Endothelial cell of umbilical vein (primary cell): ENCODE measurements at regions not wholly inside any gene's neighbourhood (a gene's known extent, or its start where the extent isn't known, plus 50 kb on each side); places are given as distances from the start of the nearest gene placed in this dataset.

Experiments
- BruUV-seq: library from RNA; stranded (reverse); fragments of 400-500 nt; replicated peaks from 2 replicates; lab custom pipeline; 2021; lab: Mats Ljungman, UMichigan
- CTCF ChIA-PET: fragments of 300-600, 350-600 bp; sonication (Branson Sonifier 250); formaldehyde crosslinking; loops from one replicate; lab custom pipeline; 2021; ENCODE audit warnings: antibody characterized with exemption, inconsistent platforms; lab: Charles Lee
- POLR2A ChIA-PET: fragments of 300-600, 350-600 bp; sonication (Branson Sonifier 250); formaldehyde crosslinking; loops from one replicate; lab custom pipeline; 2021; ENCODE audit warnings: antibody characterized with exemption, inconsistent platforms; lab: Charles Lee
- DNase-seq: peaks from one replicate; pipeline ENCODE4 v3.0.0-alpha.2; 2011; ENCODE audit warnings: low read depth, low spot score
- FAIRE-seq: peaks from 2 replicates; lab custom pipeline; 2011; peaks lifted over from hg19 to GRCh38; lab: Jason Lieb, UNC
- H2AFZ ChIP-seq: 2 replicates; pipeline ENCODE4 v1.6.0; 2012; ENCODE audit warnings: low read depth, low read length, control low read depth, inconsistent platforms
- H3K27ac ChIP-seq: 2 replicates; pipeline ENCODE4 v1.5.1; 2011; ENCODE audit warnings: low read depth, mild to moderate bottlenecking, control low read depth, low read length, moderate library complexity; ENCODE audit not compliant: insufficient read depth
- H3K27me3 ChIP-seq, 2 experiments: 2 replicates each; pipeline versions ENCODE4 v1.6.0 to v1.6.1; 2011; ENCODE audit warnings: low read length in 2 of 2, mixed read lengths in 1 of 2; ENCODE audit not compliant: control insufficient read depth in 2 of 2, insufficient read depth in 2 of 2
- H3K36me3 ChIP-seq, 2 experiments: 2 replicates in 1 of 2; 3 replicates in 1 of 2; pipeline ENCODE4 v1.5.1; 2011; ENCODE audit warnings: low read length in 2 of 2, mild to moderate bottlenecking in 1 of 2, moderate library complexity in 1 of 2; ENCODE audit not compliant: control insufficient read depth in 2 of 2, insufficient read depth in 2 of 2; ENCODE audit errors: extremely low read depth in 1 of 2
- H3K4me1 ChIP-seq: 3 replicates; pipeline ENCODE4 v1.5.1; 2011; ENCODE audit warnings: mild to moderate bottlenecking, low read length; ENCODE audit not compliant: control insufficient read depth, insufficient read depth; ENCODE audit errors: extremely low read depth
- H3K4me2 ChIP-seq: 2 replicates; pipeline ENCODE4 v1.6.1; 2011; ENCODE audit warnings: low read length, control low read depth, mixed read lengths; ENCODE audit not compliant: insufficient read depth
- H3K4me3 ChIP-seq, 3 experiments: fragments of 200-600 bp in 1 of 3; sonication (generic), shearing (Covaris generic) in 1 of 3; replicated peaks in 1 of 3; 2 replicates each; pipeline ENCODE4 v1.5.1; 2011 to 2016; ENCODE audit warnings: control low read depth in 3 of 3, low read length in 3 of 3, mild to moderate bottlenecking in 2 of 3, inconsistent platforms in 1 of 3, low read depth in 1 of 3, moderate library complexity in 1 of 3; ENCODE audit not compliant: insufficient read depth in 1 of 3
- H3K79me2 ChIP-seq: 2 replicates; pipeline ENCODE4 v1.6.0; 2012; ENCODE audit warnings: low read length, inconsistent platforms; ENCODE audit not compliant: control insufficient read depth, insufficient read depth
- H3K9ac ChIP-seq: replicated peaks from 2 replicates; pipeline ENCODE3; 2011; ENCODE audit warnings: low read length, control low read depth; ENCODE audit not compliant: insufficient read depth; ENCODE audit errors: extremely low read depth
- H3K9me1 ChIP-seq: replicated peaks from 3 replicates; pipeline ENCODE4 v1.6.0; 2011; ENCODE audit warnings: mild to moderate bottlenecking, low read length; ENCODE audit not compliant: control insufficient read depth, insufficient read depth; ENCODE audit errors: extremely low read depth
- H3K9me3 ChIP-seq: replicated peaks from 2 replicates; pipeline ENCODE4 v1.5.1; 2012; ENCODE audit warnings: low read length, inconsistent platforms; ENCODE audit not compliant: control insufficient read depth, insufficient read depth
- H4K20me1 ChIP-seq: replicated peaks from 2 replicates; pipeline ENCODE3; 2011; ENCODE audit warnings: mild to moderate bottlenecking, low read length; ENCODE audit not compliant: control insufficient read depth, insufficient read depth; ENCODE audit errors: extremely low read depth
- CTCF ChIP-seq, 2 donors: IDR thresholded peaks; 1 replicate in 1 of 2; 2 replicates in 1 of 2; pipeline ENCODE4 v1.5.1; 2011; ENCODE audit warnings: low read length in 2 of 2, mild to moderate bottlenecking in 2 of 2, moderate library complexity in 2 of 2, control low read depth in 1 of 2, inconsistent platforms in 1 of 2, low read depth in 1 of 2; ENCODE audit not compliant: insufficient read depth in 1 of 2; ENCODE audit errors: extremely low read depth in 1 of 2
- EZH2 ChIP-seq: IDR thresholded peaks from 2 replicates; pipeline ENCODE4 v1.6.1; 2012; ENCODE audit warnings: borderline replicate concordance, low read depth, mild to moderate bottlenecking, moderate library complexity, low read length, inconsistent platforms; ENCODE audit not compliant: severe bottlenecking
- FOS ChIP-seq: IDR thresholded peaks from 2 replicates; pipeline ENCODE4 v1.6.1; 2011; ENCODE audit warnings: mild to moderate bottlenecking, low read length, moderate library complexity, borderline replicate concordance; ENCODE audit not compliant: insufficient read depth
- GATA2 ChIP-seq: IDR thresholded peaks from 2 replicates; pipeline ENCODE4 v1.7.0; 2011; ENCODE audit warnings: low read depth, mild to moderate bottlenecking, moderate library complexity, mixed read lengths, low read length; ENCODE audit not compliant: insufficient read length, insufficient read depth
- JUN ChIP-seq: IDR thresholded peaks from 2 replicates; pipeline ENCODE4 v1.6.1; 2011; ENCODE audit warnings: borderline replicate concordance, low read depth; ENCODE audit not compliant: insufficient read length, insufficient read depth
- MAX ChIP-seq: IDR thresholded peaks from 2 replicates; pipeline ENCODE4 v1.6.1; 2011; ENCODE audit not compliant: insufficient read depth, insufficient read length
- MYC ChIP-seq: IDR thresholded peaks from one replicate; pipeline ENCODE4 v1.6.1; 2011; ENCODE audit warnings: mild to moderate bottlenecking, low read depth, low read length
- POLR2A ChIP-seq: IDR thresholded peaks from 2 replicates; pipeline ENCODE4 v1.6.1; 2012; ENCODE audit warnings: low read depth, mild to moderate bottlenecking, control low read depth, low read length
- POLR2AphosphoS5 ChIP-seq: IDR thresholded peaks from 2 replicates; pipeline ENCODE4 v1.6.1; 2012; ENCODE audit warnings: low read depth, mild to moderate bottlenecking, control low read depth, low read length, moderate library complexity; ENCODE audit not compliant: insufficient read depth
- dilution Hi-C: fragments of 300-500 bp; cut with MboI; formaldehyde crosslinking; loops from one replicate; pipeline ENCODE4 v1.15.0; 2019; ENCODE audit warnings: low sequenced_read_pairs; ENCODE audit not compliant: extremely low pct_ligation_motif_present
- intact Hi-C: fragments of 100-400 bp; cut with micrococcal nuclease; formaldehyde crosslinking; loops from one replicate; pipeline ENCODE4 v1.10.0; 2022

- H3K4me1 ChIP-seq, result no peaks in the 10 kb centered on the region
- no peak overlapping the region for H3K4me3 ChIP-seq
- no peaks in the 10 kb centered on the region for H3K36me3 ChIP-seq
- BruUV-seq, result no TSS peak
- H3K79me2 ChIP-seq, result no peaks in the 10 kb centered on the region
- no peak for DNase-seq
- dilution Hi-C loops (no loop called here), intact Hi-C loops (no loop called here)
- CTCF ChIA-PET, result no interaction called here
- TF ChIP-seq GATA2 (no peak), MAX (no peak), EZH2 (no peak), FOS (no peak), POLR2A (no peak), JUN (no peak), POLR2AphosphoS5 (no peak), MYC (no peak), CTCF (IDR thresholded peaks at IDR 0.05; ENCODE audit: extremely low read depth in 1 of 2, insufficient read depth in 1 of 2, low read depth in 1 of 2, low read length in 2 of 2) (no peak)
- POLR2A ChIA-PET, result no interaction called here
- H3K4me2 ChIP-seq, result no peak overlapping the region
- no peak overlapping the region for H3K9ac ChIP-seq
- no peak overlapping the region for H2AFZ ChIP-seq
- H3K9me1 ChIP-seq, result no peaks in the 10 kb centered on the region
- no peaks in the 10 kb centered on the region for H3K9me3 ChIP-seq
- H4K20me1 ChIP-seq, result no peaks in the 10 kb centered on the region
- no peak for FAIRE-seq
- no peaks in the 10 kb centered on the region for H3K27me3 ChIP-seq
- no peak overlapping the region for H3K27ac ChIP-seq
Observed at GRCh38 chr1:213549982-213550381, 437.8 kb upstream of the PROX1 start.
